HG03469 (cell line): ENCODE measurements at regions not wholly inside any gene's neighbourhood (a gene's known extent, or its start where the extent isn't known, plus 50 kb on each side); places are given as distances from the start of the nearest gene placed in this dataset.

Source experiments
- ATAC-seq: cut with Tn5 transposase; IDR thresholded peaks from one replicate; pipeline ENCODE4 v1.9.1; 2021; ENCODE audit warnings: mild to moderate bottlenecking, moderate library complexity, moderate number of reproducible peaks; ENCODE audit not compliant: unreplicated experiment

DNA sequence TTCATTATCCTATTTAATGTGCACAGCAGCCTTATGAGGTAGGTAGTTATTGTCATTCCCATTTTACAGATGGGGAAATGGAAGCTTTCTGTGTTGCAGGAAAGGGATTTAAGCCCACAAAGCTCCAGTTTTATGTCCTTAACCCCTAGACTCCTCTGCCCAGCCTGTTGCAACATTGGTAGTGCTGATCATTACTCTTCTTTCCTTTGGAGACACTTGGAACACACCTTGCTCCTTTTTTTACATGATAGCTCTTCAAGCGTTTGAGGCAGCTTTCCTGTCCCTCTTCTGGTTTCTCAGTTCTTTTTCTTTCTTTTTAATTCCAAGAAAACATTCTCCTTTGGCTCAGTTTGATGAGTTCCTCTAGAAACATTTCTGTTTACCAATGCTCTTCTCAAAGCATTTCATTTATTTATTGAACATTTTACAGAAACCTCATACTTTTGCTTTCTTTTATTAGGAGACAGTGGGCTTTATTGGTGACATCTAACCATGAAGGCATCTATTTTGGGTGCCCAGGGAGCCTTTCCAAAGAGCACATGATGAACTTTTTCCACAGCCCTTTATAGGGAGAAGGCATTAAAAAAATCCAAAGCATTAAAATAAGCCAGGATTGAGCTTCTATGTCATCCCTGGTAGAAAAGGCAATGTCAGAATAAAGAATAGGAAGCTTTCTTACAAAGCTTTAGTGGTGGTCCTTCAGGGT is 218.0 kb downstream of the TMEM38B start:
- ATAC-seq = no peak

- ATAC-seq = no peak
Measured at GRCh38 chr9:105912863-105913516, 218.6 kb downstream of the TMEM38B start.

- ATAC-seq = no peak
Measured at GRCh38 chr9:105921057-105921726, 226.9 kb downstream of the TMEM38B start.

DNA sequence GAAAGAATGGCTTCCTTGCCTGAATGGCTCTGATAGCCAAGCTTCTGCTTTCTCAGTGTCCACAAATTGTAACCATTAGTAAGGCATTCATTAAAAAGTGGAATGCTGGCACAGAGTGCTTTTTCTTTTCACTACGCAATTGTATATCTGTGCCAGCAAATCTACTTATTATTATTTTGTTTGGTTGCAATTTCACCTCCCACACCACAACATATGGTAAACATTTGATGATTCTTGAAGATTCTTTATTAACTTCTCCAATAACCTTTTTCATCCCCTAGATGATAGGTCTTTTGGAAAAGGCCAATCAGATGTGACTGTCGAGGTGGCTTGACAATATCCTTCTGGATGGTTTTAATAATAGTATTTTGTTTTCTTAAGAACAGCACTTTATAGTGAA is 234.1 kb downstream of the TMEM38B start:
- ATAC-seq = no peak

DNA sequence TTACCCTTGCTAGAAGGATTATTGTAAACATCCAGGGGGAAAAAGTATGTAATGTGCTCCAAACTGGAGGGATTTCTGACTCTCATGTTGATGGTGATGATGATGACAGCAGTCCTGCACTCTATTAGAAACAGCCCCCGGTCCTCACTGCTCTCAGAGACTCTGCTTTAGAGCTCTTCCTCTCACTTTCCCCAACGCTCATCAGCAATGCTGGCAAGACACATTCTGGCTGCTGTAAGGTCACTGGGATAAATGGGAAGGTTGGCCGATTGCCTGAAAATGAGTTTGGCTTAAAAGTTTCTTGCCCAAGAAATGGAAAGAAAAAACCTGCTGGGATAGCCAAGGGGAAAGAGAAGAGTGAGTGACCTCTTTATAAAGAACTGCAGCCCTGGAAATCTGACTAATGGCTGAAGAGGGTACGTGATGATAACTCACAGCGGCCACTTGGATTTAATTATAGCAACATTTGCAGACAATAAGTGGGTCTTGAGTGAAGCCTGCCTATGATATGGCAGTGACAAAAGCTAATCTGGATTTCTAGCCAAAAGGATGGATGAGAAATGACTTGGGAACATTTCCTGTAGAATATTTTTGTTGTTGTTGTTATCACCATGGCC is 235.8 kb downstream of the TMEM38B start:
- ATAC-seq = no peak

DNA sequence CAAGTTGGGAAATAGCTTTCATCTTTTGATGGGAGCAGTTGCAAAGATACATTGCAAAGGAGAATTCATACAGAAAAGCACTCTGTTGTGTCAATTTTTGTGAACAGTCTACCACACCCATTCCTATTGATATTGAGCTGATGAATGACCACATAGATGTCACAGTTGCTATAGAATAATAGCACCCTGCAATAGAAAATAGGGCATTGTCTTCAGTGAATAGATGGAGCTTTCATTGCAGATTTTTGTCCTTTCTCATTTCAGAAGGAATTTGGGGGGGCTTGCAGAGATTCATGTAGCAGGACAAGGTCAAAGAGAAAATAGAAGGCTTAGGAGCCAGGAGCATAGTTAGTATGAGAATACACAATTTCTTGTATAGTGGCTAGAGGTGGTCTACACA is 237.9 kb downstream of the TMEM38B start:
- ATAC-seq = no peak

DNA sequence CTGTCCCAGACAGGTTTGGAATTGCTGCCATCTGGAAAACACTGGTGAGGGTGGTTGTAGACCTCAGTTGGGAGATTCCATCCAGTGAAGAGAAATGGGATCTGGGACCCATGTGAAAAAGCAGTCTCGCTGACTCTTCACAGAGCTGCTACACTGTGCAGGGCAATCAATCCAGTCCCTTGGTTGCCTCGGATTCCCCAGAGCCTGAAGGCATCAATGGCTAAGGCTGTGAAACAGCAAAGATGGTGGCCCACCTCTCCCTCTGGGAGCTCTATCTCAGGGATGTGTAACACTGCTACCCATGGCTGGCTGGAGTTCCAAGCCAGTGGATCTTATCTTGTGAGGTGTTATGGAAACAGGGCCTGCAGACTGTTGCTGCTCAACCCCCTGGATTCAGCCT is 256.1 kb downstream of the TMEM38B start:
- no peak for ATAC-seq

GRCh38 chr9:105950894-105951293 is 256.6 kb downstream of the TMEM38B start:
- no peak for ATAC-seq

DNA sequence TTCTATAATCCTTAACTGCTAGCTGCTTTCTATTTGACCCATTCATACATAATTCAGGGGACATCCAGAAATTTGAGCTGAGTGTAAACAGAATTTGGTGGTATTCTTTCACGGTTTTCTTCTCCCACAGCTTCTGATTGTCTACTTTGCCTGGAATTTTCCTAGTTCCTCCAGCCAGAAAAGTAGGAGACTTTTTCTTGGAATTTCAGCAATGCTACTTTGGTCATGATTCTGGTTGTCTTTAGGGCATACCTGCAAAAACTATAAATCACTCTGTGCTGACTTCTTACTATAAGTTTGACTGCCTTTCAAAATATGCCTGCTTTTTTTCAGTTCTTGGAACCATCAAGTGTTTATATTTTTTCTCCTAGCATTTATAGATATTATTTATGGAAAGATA is 260.2 kb downstream of the TMEM38B start:
- no peak for ATAC-seq

- ATAC-seq = peak; percentile 67
Measured at GRCh38 chr9:105957830-105958229, 263.5 kb downstream of the TMEM38B start.

GRCh38 chr9:105958587-105958986 is 264.2 kb downstream of the TMEM38B start:
- no peak for ATAC-seq

- no peak for ATAC-seq
Measured at GRCh38 chr9:105959531-105959930, 265.2 kb downstream of the TMEM38B start.

- no peak for ATAC-seq
Measured at GRCh38 chr9:105963343-105964099, 269.2 kb downstream of the TMEM38B start.

DNA sequence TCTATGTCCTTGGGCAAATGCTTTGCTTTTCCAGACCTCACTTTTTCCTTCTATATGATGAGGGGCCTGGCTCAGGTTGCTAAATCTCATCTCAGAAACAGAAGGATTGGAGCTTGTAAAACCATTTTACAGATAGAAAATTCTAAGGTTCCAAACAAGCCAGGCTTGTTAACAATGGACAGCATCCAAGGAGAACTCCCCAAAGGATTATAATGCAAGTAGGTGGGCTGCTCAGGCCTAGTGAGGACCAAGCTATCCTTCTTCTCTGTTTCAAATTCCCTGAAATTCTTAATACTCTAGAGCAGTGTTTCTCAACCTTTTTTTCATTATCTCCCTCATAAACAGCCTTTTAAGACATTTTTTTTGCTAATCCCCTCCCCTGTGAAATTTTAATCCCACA is 269.8 kb downstream of the TMEM38B start:
- no peak for ATAC-seq

DNA sequence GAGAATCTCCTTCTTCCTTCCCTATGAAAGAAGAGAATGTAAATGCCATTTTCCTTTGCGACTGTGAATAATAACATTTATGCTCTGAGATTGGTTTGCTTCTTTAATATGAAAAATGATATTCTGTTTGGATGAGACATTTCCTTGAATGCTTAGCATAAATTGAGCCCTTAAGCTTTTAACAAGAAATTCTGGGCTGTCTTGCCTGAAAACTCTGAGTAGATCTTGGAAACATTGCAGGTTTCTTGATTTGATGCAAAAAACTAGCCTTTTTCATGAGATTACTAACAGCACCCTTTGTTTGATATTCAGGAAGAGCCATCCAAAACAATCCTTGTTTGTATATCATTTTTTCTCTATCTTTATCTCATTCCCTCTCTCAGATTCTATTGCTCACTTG is 272.5 kb downstream of the TMEM38B start:
- ATAC-seq = no peak

DNA sequence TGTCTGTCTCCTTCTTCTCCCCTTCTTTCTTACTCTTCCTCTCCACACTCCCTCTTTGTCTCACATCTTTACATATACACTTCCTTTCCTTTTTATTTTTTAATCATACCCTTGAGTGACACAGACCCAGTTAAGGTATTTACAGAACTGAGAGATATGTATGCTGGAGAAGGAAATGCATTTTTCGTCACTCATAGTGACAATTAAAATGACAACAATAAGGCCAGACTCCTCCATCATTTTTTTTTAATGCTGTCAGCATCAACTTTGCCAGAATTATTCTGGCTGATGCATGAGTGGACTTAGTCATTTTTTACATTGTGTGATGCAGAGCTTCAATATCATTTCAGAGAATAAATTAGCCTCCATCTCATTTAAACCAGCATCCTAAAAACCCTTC is 272.9 kb downstream of the TMEM38B start:
- no peak for ATAC-seq

GRCh38 chr9:105967797-105968196 is 273.5 kb downstream of the TMEM38B start:
- no peak for ATAC-seq

- no peak for ATAC-seq
Measured at GRCh38 chr9:105968811-105969466, 274.6 kb downstream of the TMEM38B start.

DNA sequence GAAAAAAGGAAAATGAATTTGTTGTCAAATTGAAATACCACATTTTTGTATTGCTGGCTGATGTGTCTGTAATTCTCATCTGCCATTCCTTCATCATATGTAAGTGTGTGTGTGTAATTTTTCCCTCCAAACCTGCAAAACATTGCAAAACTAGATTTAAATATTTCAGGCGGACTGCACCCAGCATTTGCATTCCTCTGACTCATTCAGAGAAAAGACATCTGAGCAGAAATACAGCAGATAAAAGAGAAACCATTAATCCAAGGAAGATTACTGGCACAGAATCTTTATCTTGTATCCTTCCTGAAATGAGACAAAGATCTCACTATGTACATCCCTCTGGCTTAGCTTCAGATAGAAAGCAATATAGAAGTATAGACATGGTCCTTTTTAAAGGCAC is 275.3 kb downstream of the TMEM38B start:
- no peak for ATAC-seq

GRCh38 chr9:105971986-105972385 is 277.6 kb downstream of the TMEM38B start:
- ATAC-seq = no peak
